ENCODE measurements at regions not wholly inside any gene's neighbourhood (a gene's known extent, or its start where the extent isn't known, plus 50 kb on each side); places are given as distances from the start of the nearest gene placed in this dataset.

- TF ChIP-seq POLR2A (IDR thresholded peaks at IDR 0.05) (no peak), CTCF (IDR thresholded peaks at IDR 0.05) (no peak), EP300 (IDR thresholded peaks at IDR 0.05) (no peak)
These were observed 261.0 kb upstream of the CPHXL start for GRCh38 chr16:75987323-75987722.
